PC-3 (cell line): ENCODE measurements at regions not wholly inside any gene's neighbourhood (a gene's known extent, or its start where the extent isn't known, plus 50 kb on each side); places are given as distances from the start of the nearest gene placed in this dataset.

ENCODE experiments used
- ATAC-seq: fragments of 200-7000 bp; cut with Tn5 transposase; 2 replicates; pipeline ENCODE4 v1.9.1; 2020; ENCODE audit warnings: mild to moderate bottlenecking, moderate library complexity
- BruUV-seq: library from RNA; stranded (reverse); fragments of 400-500 nt; replicated peaks from 2 replicates; lab custom pipeline; 2021; lab: Mats Ljungman, UMichigan
- CTCF ChIA-PET: fragments of 300-600 bp; sonication (Branson Sonifier 250); formaldehyde crosslinking; loops from one replicate; lab custom pipeline; 2022; ENCODE audit warnings: antibody characterized with exemption; lab: Charles Lee
- POLR2A ChIA-PET: fragments of 300-600 bp; sonication (Branson Sonifier 250); formaldehyde crosslinking; loops from one replicate; lab custom pipeline; 2022; ENCODE audit warnings: antibody characterized with exemption; ENCODE audit not compliant: unreplicated experiment; lab: Charles Lee
- DNase-seq: peaks from one replicate; pipeline ENCODE4 v3.0.0-alpha.2; 2015
- H2AFZ ChIP-seq: fragments of 300-600 bp; sonication (generic); 2 replicates; pipeline ENCODE4 v1.6.0; 2016; ENCODE audit warnings: antibody characterized with exemption, low read length
- H3F3A ChIP-seq: fragments of 300-600 bp; sonication (generic); one replicate; pipeline ENCODE4 v1.6.0; 2017; ENCODE audit warnings: antibody characterized with exemption, low read length, control low read depth, mild to moderate bottlenecking; ENCODE audit not compliant: unreplicated experiment
- H3K27ac ChIP-seq: fragments of 300-600 bp; sonication (generic); 2 replicates; pipeline ENCODE4 v1.5.1; 2016; ENCODE audit warnings: mild to moderate bottlenecking, low read length
- H3K27me3 ChIP-seq: fragments of 300-600 bp; sonication (generic); 2 replicates; pipeline ENCODE4 v1.6.1; 2016; ENCODE audit warnings: low read length, mixed read lengths
- H3K36me3 ChIP-seq: fragments of 300-600 bp; sonication (generic); 2 replicates; pipeline ENCODE4 v1.6.1; 2016; ENCODE audit warnings: low read depth, mixed run types, low read length, mixed read lengths
- H3K4me1 ChIP-seq: fragments of 300-600 bp; sonication (generic); 2 replicates; pipeline ENCODE4 v1.5.1; 2016; ENCODE audit warnings: low read length; ENCODE audit not compliant: insufficient read depth
- H3K4me2 ChIP-seq: fragments of 300-600 bp; sonication (generic); 2 replicates; pipeline ENCODE4 v1.6.0; 2016; ENCODE audit warnings: low read length
- H3K4me3 ChIP-seq: fragments of 300-600 bp; sonication (generic); 2 replicates; pipeline ENCODE4 v1.5.1; 2016; ENCODE audit warnings: mild to moderate bottlenecking, low read length, mixed read lengths
- H3K79me2 ChIP-seq: fragments of 300-600 bp; sonication (generic); 2 replicates; pipeline ENCODE4 v1.6.1; 2017; ENCODE audit warnings: low read length, mixed read lengths
- H3K9ac ChIP-seq: fragments of 300-600 bp; sonication (generic); 2 replicates; pipeline ENCODE4 v1.6.0; 2016; ENCODE audit warnings: mild to moderate bottlenecking, low read length
- H3K9me2 ChIP-seq: fragments of 300-600 bp; sonication (generic); replicated peaks from 2 replicates; pipeline ENCODE4 v1.6.1; 2016; ENCODE audit warnings: mixed run types, low read length, mixed read lengths
- H3K9me3 ChIP-seq: fragments of 300-600 bp; sonication (generic); 2 replicates; pipeline ENCODE4 v1.6.1; 2016; ENCODE audit warnings: low read length, mixed read lengths
- H4K20me1 ChIP-seq: fragments of 300-600 bp; sonication (generic); 2 replicates; pipeline ENCODE4 v1.6.1; 2016; ENCODE audit warnings: low read length, mixed read lengths
- CTCF ChIP-seq: fragments of 300-600 bp; sonication (generic); conservative IDR thresholded peaks from 2 replicates; pipeline ENCODE4 v1.5.1; 2017; ENCODE audit warnings: antibody characterized with exemption, low read depth, mild to moderate bottlenecking, low read length
- EZH2 ChIP-seq: fragments of 300-600 bp; sonication (generic); IDR thresholded peaks from one replicate; pipeline ENCODE4 v1.6.1; 2017; ENCODE audit warnings: antibody characterized with exemption, mild to moderate bottlenecking, low read length; ENCODE audit not compliant: unreplicated experiment
- EZH2phosphoT487 ChIP-seq: fragments of 300-600 bp; sonication (generic); IDR thresholded peaks from 2 replicates; pipeline ENCODE4 v1.6.1; 2018; ENCODE audit warnings: mild to moderate bottlenecking, antibody characterized with exemption, low read length, borderline replicate concordance
- intact Hi-C: fragments of 100-400 bp; cut with micrococcal nuclease; formaldehyde crosslinking; loops from 2 replicates; pipeline ENCODE4 v1.9.0; 2023

- ATAC-seq (no peak), DNase-seq (peak; percentile 15)
- Histone ChIP-seq H3K9me3 (no peaks in the 10 kb centered on the region), H3K4me2 (no peak overlapping the region), H3K79me2 (no peaks in the 10 kb centered on the region), H3K4me3 (no peak overlapping the region), H3K36me3 (no peaks in the 10 kb centered on the region), H3K27me3 (no peaks in the 10 kb centered on the region), H3K27ac (no peak overlapping the region), H3K4me1 (no peaks in the 10 kb centered on the region), H2AFZ (no peak overlapping the region), H4K20me1 (no peaks in the 10 kb centered on the region), H3K9ac (no peak overlapping the region), H3K9me2 (no peaks in the 10 kb centered on the region), H3F3A (no peaks in the 10 kb centered on the region)
- intact Hi-C loops, result no loop called here
- BruUV-seq, result no TSS peak
- ChIA-PET POLR2A (no interaction called here), CTCF (interaction anchor here (0.6 kb wide), 1 partner anchor 97 kb away, joined by 4 read pairs; no protein-coding TSS in a partner anchor)
- TF ChIP-seq CTCF, result no peak
- TF ChIP-seq EZH2, result no peak
- no peak for TF ChIP-seq EZH2phosphoT487
Measured at GRCh38 chr4:22021106-22021505, 72.5 kb upstream of the KCNIP4 start.

- TF ChIP-seq EZH2phosphoT487, result no peak
- no peak for TF ChIP-seq CTCF
- TF ChIP-seq EZH2, result no peak
- H3K36me3 ChIP-seq, result no peaks in the 10 kb centered on the region
- H4K20me1 ChIP-seq, result no peaks in the 10 kb centered on the region
- ATAC-seq (no peak), DNase-seq (no peak)
- no peak overlapping the region for H2AFZ ChIP-seq
- no peaks in the 10 kb centered on the region for H3K4me1 ChIP-seq
- intact Hi-C loops, result no loop called here
- H3K4me3 ChIP-seq, result no peak overlapping the region
- no peaks in the 10 kb centered on the region for H3K9me2 ChIP-seq
- no peaks in the 10 kb centered on the region for H3K27me3 ChIP-seq
- CTCF ChIA-PET, result no interaction called here
- BruUV-seq, result no TSS peak
- POLR2A ChIA-PET, result no interaction called here
- H3K4me2 ChIP-seq, result no peak overlapping the region
- no peak overlapping the region for H3K9ac ChIP-seq
- H3K79me2 ChIP-seq, result no peaks in the 10 kb centered on the region
- H3F3A ChIP-seq, result no peaks in the 10 kb centered on the region
- no peaks in the 10 kb centered on the region for H3K9me3 ChIP-seq
- no peak overlapping the region for H3K27ac ChIP-seq
Measured at GRCh38 chr4:22020129-22020528, 71.6 kb upstream of the KCNIP4 start.

- Histone ChIP-seq H3K9me2 (no peaks in the 10 kb centered on the region), H3K4me3 (no peak overlapping the region), H3K4me2 (no peak overlapping the region), H3K27ac (no peak overlapping the region), H3K27me3 (no peaks in the 10 kb centered on the region), H2AFZ (no peak overlapping the region), H3K9ac (no peak overlapping the region), H3F3A (no peaks in the 10 kb centered on the region), H3K9me3 (no peaks in the 10 kb centered on the region), H3K4me1 (no peaks in the 10 kb centered on the region), H3K36me3 (no peaks in the 10 kb centered on the region), H3K79me2 (no peaks in the 10 kb centered on the region), H4K20me1 (no peaks in the 10 kb centered on the region)
- TF ChIP-seq EZH2 (no peak), EZH2phosphoT487 (no peak), CTCF (no peak)
- peak; percentile 7 for DNase-seq
- POLR2A ChIA-PET, result no interaction called here
- no TSS peak for BruUV-seq
- CTCF ChIA-PET, result no interaction called here
- intact Hi-C loops, result no loop called here
- ATAC-seq, result no peak
Measured at GRCh38 chr4:22019676-22020075, 71.1 kb upstream of the KCNIP4 start.
